PC-9 (cell line): ENCODE measurements at regions not wholly inside any gene's neighbourhood (a gene's known extent, or its start where the extent isn't known, plus 50 kb on each side); places are given as distances from the start of the nearest gene placed in this dataset.

Experiments
- BruUV-seq: library from RNA; stranded (reverse); fragments of 400-500 nt; replicated peaks from 2 replicates; lab custom pipeline; 2021; lab: Mats Ljungman, UMichigan
- CTCF ChIA-PET: fragments of 300-600 bp; sonication (Branson Sonifier 250); formaldehyde crosslinking; loops from one replicate; lab custom pipeline; 2022; ENCODE audit warnings: antibody characterized with exemption; lab: Charles Lee
- POLR2A ChIA-PET: fragments of 300-600 bp; sonication (Branson Sonifier 250); formaldehyde crosslinking; loops from one replicate; lab custom pipeline; 2022; ENCODE audit warnings: antibody characterized with exemption; ENCODE audit not compliant: unreplicated experiment; lab: Charles Lee
- DNase-seq, 2 experiments: peaks; one replicate each; pipeline versions ENCODE4 v3.0.0 to v3.0.0-alpha.2; 2015 to 2022; ENCODE audit warnings: mixed read lengths in 1 of 2
- H2AFZ ChIP-seq: fragments of 200-600 bp; sonication (generic); 2 replicates; pipeline ENCODE4 v1.8.1; 2017; ENCODE audit warnings: antibody characterized with exemption
- H3F3A ChIP-seq: fragments of 200-600 bp; sonication (generic); 2 replicates; pipeline ENCODE4 v1.8.1; 2017; ENCODE audit warnings: antibody characterized with exemption, mild to moderate bottlenecking, low read depth; ENCODE audit not compliant: insufficient read depth
- H3K27ac ChIP-seq: fragments of 200-600 bp; sonication (generic); 2 replicates; pipeline ENCODE4 v1.6.1; 2016; ENCODE audit warnings: mixed run types
- H3K27me3 ChIP-seq: fragments of 200-600 bp; sonication (generic); 2 replicates; pipeline ENCODE4 v1.6.1; 2016; ENCODE audit warnings: low read depth, mixed run types; ENCODE audit not compliant: insufficient read depth
- H3K36me3 ChIP-seq: fragments of 200-600 bp; sonication (generic); 2 replicates; pipeline ENCODE4 v1.6.1; 2016; ENCODE audit warnings: low read depth, mixed run types
- H3K4me1 ChIP-seq: fragments of 200-600 bp; sonication (generic); replicated peaks from 2 replicates; pipeline ENCODE4 v1.6.1; 2016; ENCODE audit warnings: mixed run types; ENCODE audit not compliant: insufficient read depth
- H3K4me2 ChIP-seq: fragments of 200-600 bp; sonication (generic); 2 replicates; pipeline ENCODE4 v1.6.1; 2017; ENCODE audit warnings: mixed run types
- H3K4me3 ChIP-seq: fragments of 200-600 bp; sonication (generic); 2 replicates; pipeline ENCODE4 v1.6.1; 2016; ENCODE audit warnings: mixed run types
- H3K79me2 ChIP-seq: fragments of 200-600 bp; sonication (generic); 2 replicates; pipeline ENCODE4 v1.6.1; 2017; ENCODE audit warnings: low read depth, mixed run types
- H3K9me2 ChIP-seq: fragments of 200-600 bp; sonication (generic); 2 replicates; pipeline ENCODE4 v1.8.1; 2017; ENCODE audit warnings: mild to moderate bottlenecking; ENCODE audit not compliant: insufficient read depth
- H3K9me3 ChIP-seq: fragments of 200-600 bp; sonication (generic); 2 replicates; pipeline ENCODE4 v1.8.1; 2016; ENCODE audit warnings: low read depth; ENCODE audit not compliant: insufficient read depth
- H4K20me1 ChIP-seq: fragments of 200-600 bp; sonication (generic); 2 replicates; pipeline ENCODE4 v1.8.1; 2017; ENCODE audit not compliant: insufficient read depth
- EZH2 ChIP-seq: fragments of 200-600 bp; sonication (generic); IDR thresholded peaks from 2 replicates; pipeline ENCODE4 v1.8.0; 2017; ENCODE audit warnings: antibody characterized with exemption, low read depth
- intact Hi-C: fragments of 100-400 bp; cut with micrococcal nuclease; formaldehyde crosslinking; loops from one replicate; pipeline ENCODE4 v1.10.0; 2022; ENCODE audit not compliant: unreplicated experiment
- TF ChIP-seq, protein P1 (sequence below): fragments of 200-600 bp; sonication (generic); conservative IDR thresholded peaks from 2 replicates; pipeline ENCODE4 v1.6.1; 2017; ENCODE audit warnings: mixed run types, antibody characterized with exemption, mild to moderate bottlenecking, moderate library complexity

DNA sequence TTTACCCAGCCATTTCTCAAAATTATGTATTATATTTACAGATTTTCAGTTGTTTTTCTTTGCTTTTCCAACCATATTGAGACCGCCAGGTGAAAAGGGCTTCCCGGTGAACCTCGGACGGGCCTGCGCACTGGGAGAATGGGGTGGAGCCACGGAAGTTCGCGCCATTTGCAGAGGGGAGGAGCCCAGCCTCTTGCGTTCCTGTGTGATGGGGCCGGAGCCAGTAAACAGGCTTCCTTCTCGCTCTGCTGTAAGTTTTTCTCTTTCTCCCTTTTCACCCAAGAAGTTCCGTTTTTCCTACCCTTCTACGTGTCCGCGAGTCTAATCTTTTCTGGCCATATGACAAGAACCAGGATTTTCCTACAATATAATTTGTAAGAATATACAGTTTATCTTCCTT, 1108.8 kb upstream of the SEL1L start:
- Histone ChIP-seq H2AFZ (peak overlapping the region; percentile 79), H3K9me3 (no peaks in the 10 kb centered on the region), H3F3A (no peaks in the 10 kb centered on the region), H3K4me3 (peak overlapping the region; percentile 51; the same call in 1 of the 2 replicates), H3K4me1 (no peaks in the 10 kb centered on the region), H3K27me3 (no peaks in the 10 kb centered on the region), H3K27ac (no peak overlapping the region), H3K9me2 (no peaks in the 10 kb centered on the region), H4K20me1 (no peaks in the 10 kb centered on the region), H3K4me2 (peak overlapping the region; percentile 62), H3K79me2 (no peaks in the 10 kb centered on the region), H3K36me3 (no peaks in the 10 kb centered on the region)
- BruUV-seq, result no TSS peak
- intact Hi-C loops, result no loop called here
- TF ChIP-seq EZH2, result no peak
- TF ChIP-seq, protein P1, sequence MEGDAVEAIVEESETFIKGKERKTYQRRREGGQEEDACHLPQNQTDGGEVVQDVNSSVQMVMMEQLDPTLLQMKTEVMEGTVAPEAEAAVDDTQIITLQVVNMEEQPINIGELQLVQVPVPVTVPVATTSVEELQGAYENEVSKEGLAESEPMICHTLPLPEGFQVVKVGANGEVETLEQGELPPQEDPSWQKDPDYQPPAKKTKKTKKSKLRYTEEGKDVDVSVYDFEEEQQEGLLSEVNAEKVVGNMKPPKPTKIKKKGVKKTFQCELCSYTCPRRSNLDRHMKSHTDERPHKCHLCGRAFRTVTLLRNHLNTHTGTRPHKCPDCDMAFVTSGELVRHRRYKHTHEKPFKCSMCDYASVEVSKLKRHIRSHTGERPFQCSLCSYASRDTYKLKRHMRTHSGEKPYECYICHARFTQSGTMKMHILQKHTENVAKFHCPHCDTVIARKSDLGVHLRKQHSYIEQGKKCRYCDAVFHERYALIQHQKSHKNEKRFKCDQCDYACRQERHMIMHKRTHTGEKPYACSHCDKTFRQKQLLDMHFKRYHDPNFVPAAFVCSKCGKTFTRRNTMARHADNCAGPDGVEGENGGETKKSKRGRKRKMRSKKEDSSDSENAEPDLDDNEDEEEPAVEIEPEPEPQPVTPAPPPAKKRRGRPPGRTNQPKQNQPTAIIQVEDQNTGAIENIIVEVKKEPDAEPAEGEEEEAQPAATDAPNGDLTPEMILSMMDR, result no peak
- CTCF ChIA-PET, result no interaction called here
- DNase-seq, result peak in 1 of 2 experiments; percentile 18
- POLR2A ChIA-PET, result no interaction called here

DNA sequence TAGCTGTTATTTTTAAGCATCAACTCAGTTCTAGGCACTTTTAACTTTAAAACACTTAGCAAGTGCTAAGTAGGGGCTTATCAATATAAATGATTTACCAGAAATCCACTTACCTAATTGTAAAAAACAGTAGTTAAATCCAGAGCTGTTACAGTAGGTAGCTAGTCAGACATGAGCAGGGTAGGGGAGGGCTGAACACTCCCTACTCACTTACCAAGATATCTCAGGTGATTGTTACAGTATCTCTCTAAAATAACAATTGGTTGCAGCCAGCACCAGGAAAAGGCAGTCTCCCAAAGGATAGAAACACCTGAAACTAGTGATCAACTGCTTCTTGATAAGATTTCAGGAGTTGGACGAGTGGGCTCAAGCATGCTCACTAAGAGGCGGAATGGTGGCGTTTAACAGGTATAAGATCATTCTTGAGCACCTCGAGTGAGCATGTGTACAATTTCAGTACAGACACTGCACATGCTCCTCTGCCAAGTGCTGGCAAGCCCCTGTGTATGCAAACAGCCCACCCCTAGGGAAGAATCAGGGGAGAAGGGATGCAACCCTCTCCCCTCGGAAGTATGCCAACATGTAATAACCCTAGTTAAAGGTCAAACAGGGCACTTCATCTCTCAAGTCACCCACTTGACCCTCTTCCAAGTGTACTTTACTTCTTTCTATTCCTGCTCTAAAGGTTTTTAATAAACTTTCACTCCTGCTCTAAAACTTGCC, 1113.6 kb upstream of the SEL1L start:
- TF ChIP-seq, protein P1, result no peak
- TF ChIP-seq EZH2, result no peak
- POLR2A ChIA-PET, result no interaction called here
- CTCF ChIA-PET, result no interaction called here

DNA sequence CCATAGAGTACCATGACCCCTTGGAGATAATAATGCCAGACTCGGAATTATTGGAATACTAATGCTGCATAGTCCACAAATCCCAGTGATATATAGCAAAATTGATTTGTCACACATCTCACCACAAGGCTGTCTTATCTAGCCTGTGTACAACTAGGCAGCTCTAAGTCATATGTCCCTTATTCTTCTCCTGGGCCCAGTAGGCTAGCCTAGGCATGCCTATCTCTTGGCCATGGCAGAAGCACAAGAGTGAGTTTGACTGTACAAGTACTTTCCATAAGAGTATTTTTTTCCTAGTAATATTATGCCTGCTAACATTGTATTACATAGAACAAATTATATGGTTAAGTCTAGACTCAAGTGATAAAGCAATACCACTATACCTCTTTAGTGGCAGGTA, 1122.1 kb upstream of the SEL1L start:
- H3K27me3 ChIP-seq, result no peaks in the 10 kb centered on the region
- H3K79me2 ChIP-seq, result no peaks in the 10 kb centered on the region
- no peak for DNase-seq
- no peak overlapping the region for H3K27ac ChIP-seq
- no peaks in the 10 kb centered on the region for H3K4me1 ChIP-seq
- POLR2A ChIA-PET, result no interaction called here
- H3F3A ChIP-seq, result no peaks in the 10 kb centered on the region
- no peak for TF ChIP-seq EZH2
- TF ChIP-seq, protein P1, result no peak
- CTCF ChIA-PET, result no interaction called here
- H2AFZ ChIP-seq, result no peak overlapping the region
- intact Hi-C loops, result no loop called here
- H4K20me1 ChIP-seq, result no peaks in the 10 kb centered on the region
- no peaks in the 10 kb centered on the region for H3K9me3 ChIP-seq
- BruUV-seq, result no TSS peak
- no peak overlapping the region for H3K4me3 ChIP-seq
- no peaks in the 10 kb centered on the region for H3K9me2 ChIP-seq
- no peaks in the 10 kb centered on the region for H3K36me3 ChIP-seq
- no peak overlapping the region for H3K4me2 ChIP-seq

More for the DNA sequence above, 1113.6 kb upstream of the SEL1L start:
- intact Hi-C loops, result no loop called here
- no peak overlapping the region for H2AFZ ChIP-seq
- no peaks in the 10 kb centered on the region for H3F3A ChIP-seq
- H3K9me2 ChIP-seq, result no peaks in the 10 kb centered on the region
- no peaks in the 10 kb centered on the region for H3K9me3 ChIP-seq
- DNase-seq, result no peak
- no peaks in the 10 kb centered on the region for H3K4me1 ChIP-seq
- no peak overlapping the region for H3K4me3 ChIP-seq
- H3K79me2 ChIP-seq, result no peaks in the 10 kb centered on the region
- H3K4me2 ChIP-seq, result no peak overlapping the region
- H4K20me1 ChIP-seq, result no peaks in the 10 kb centered on the region
- H3K27me3 ChIP-seq, result no peaks in the 10 kb centered on the region
- H3K36me3 ChIP-seq, result no peaks in the 10 kb centered on the region
- no TSS peak for BruUV-seq
- H3K27ac ChIP-seq, result no peak overlapping the region
